HepG2 (cell line): ENCODE measurements at regions not wholly inside any gene's neighbourhood (a gene's known extent, or its start where the extent isn't known, plus 50 kb on each side); places are given as distances from the start of the nearest gene placed in this dataset.

ENCODE experiments used
- ARNT ChIP-seq: fragments of 450-650 bp; IDR thresholded peaks from 2 replicates; pipeline ENCODE4 v1.6.1; 2017
- ELF1 ChIP-seq: sonication (generic); formaldehyde crosslinking; IDR thresholded peaks from 2 replicates; pipeline ENCODE4 v1.4.0; 2020; ENCODE audit warnings: missing genetic modification reagents
- HCFC1 ChIP-seq: fragments of 150-350 bp; IDR thresholded peaks from 2 replicates; pipeline ENCODE4 v1.6.1; 2014; ENCODE audit warnings: low read depth, low read length
- MXD1 ChIP-seq: sonication (generic); formaldehyde crosslinking; IDR thresholded peaks from 2 replicates; pipeline ENCODE4 v1.4.0; 2020; ENCODE audit warnings: mild to moderate bottlenecking, missing genetic modification reagents
- PBX3 ChIP-seq: sonication (generic); formaldehyde crosslinking; IDR thresholded peaks from 2 replicates; pipeline ENCODE4 v1.8.1; 2023; ENCODE audit warnings: missing genetic modification reagents, inconsistent platforms, borderline replicate concordance
- POLR2A ChIP-seq, 2 experiments: IDR thresholded peaks; 2 replicates each; pipeline ENCODE4 v1.6.1; 2011; ENCODE audit warnings: low read depth in 2 of 2, low read length in 2 of 2, mild to moderate bottlenecking in 1 of 2, moderate library complexity in 1 of 2; ENCODE audit not compliant: insufficient read depth in 1 of 2
- RFX1 ChIP-seq: fragments of 450-650 bp; IDR thresholded peaks from 2 replicates; pipeline ENCODE4 v1.6.1; 2017
- TFAP4 ChIP-seq: sonication (generic); IDR thresholded peaks from 2 replicates; pipeline ENCODE4 v1.6.1; 2016; ENCODE audit warnings: low read depth, borderline replicate concordance
- ZBTB46 ChIP-seq: sonication (generic); formaldehyde crosslinking; IDR thresholded peaks from 2 replicates; pipeline ENCODE4 v1.4.0; 2020; ENCODE audit warnings: mild to moderate bottlenecking, missing genetic modification reagents, borderline replicate concordance

GRCh38 chr20:4602297-4602631 lies 84.0 kb upstream of the PRNP start:
- TF ChIP-seq RFX1 (no peak), ZBTB46 (CRISPR knock-in tag) (no peak), ELF1 (CRISPR knock-in tag) (no peak), HCFC1 (no peak), POLR2A (IDR thresholded peaks at IDR 0.05; ENCODE audit: insufficient read depth in 1 of 2, low read depth in 2 of 2, low read length in 2 of 2) (no peak), ARNT (no peak), PBX3 (CRISPR knock-in tag) (no peak), MXD1 (CRISPR knock-in tag) (no peak), TFAP4 (no peak)
